Lower leg skin (tissue), 4 donors: ENCODE measurements at regions not wholly inside any gene's neighbourhood (a gene's known extent, or its start where the extent isn't known, plus 50 kb on each side); places are given as distances from the start of the nearest gene placed in this dataset.
A peak's percentile ranks its signal among the peaks of the same experiment; 100 is the strongest.

ENCODE experiments used
- DNase-seq, 2 donors: peaks; one replicate each; pipeline ENCODE4 v3.0.0-alpha.2; 2019; ENCODE audit warnings: low spot score in 2 of 2
- H3K4me3 ChIP-seq: fragments of 200-600 bp; sonication (generic); 2 replicates; pipeline ENCODE4 v1.5.1; 2017; ENCODE audit warnings: mild to moderate bottlenecking, low read depth; ENCODE audit not compliant: poor library complexity, severe bottlenecking
- CTCF ChIP-seq, 3 donors: fragments of 450-650 bp; IDR thresholded peaks; one replicate each; pipeline ENCODE4 v1.5.1; 2016; ENCODE audit warnings: antibody characterized with exemption in 3 of 3, mild to moderate bottlenecking in 3 of 3, moderate library complexity in 2 of 3
- POLR2A ChIP-seq, 2 donors: fragments of 450-650 bp; IDR thresholded peaks; one replicate each; pipeline ENCODE4 v1.6.1; 2016 to 2017; ENCODE audit warnings: antibody characterized with exemption in 2 of 2, mild to moderate bottlenecking in 1 of 2, moderate library complexity in 1 of 2
- WGBS, 2 donors: methylation state at CpG; one replicate each; pipeline ENCODE4 v1.1.5; 2018; 5-methylcytosine and 5-hydroxymethylcytosine counted together
- intact Hi-C: fragments of 100-400 bp; cut with DNase I; formaldehyde crosslinking; loops from one replicate; pipeline ENCODE4 v1.15.0; 2023; ENCODE audit warnings: low total_unique reads

GRCh38 chr12:24463375-24463774 is 485.5 kb downstream of the BCAT1 start:
- H3K4me3 ChIP-seq, result no peak overlapping the region
- 65 to 75% methylated on average over 6 of the region's 6 CpGs for WGBS, 2 donors
- DNase-seq, result no peak
- TF ChIP-seq POLR2A (IDR thresholded peaks at IDR 0.05), result no peak
- TF ChIP-seq CTCF (IDR thresholded peaks at IDR 0.05), result no peak
- intact Hi-C loops, result no loop called here

- TF ChIP-seq CTCF (IDR thresholded peaks at IDR 0.05), result no peak
- no peak for TF ChIP-seq POLR2A (IDR thresholded peaks at IDR 0.05)
- intact Hi-C loops, result no loop called here
- WGBS, 2 donors, result 95 to 100% methylated on average over 1 of the region's 1 CpG
- no peak overlapping the region for H3K4me3 ChIP-seq
- no peak for DNase-seq
These were observed 486.0 kb downstream of the BCAT1 start for GRCh38 chr12:24462946-24463345.

- TF ChIP-seq POLR2A (IDR thresholded peaks at IDR 0.05) (no peak), CTCF (IDR thresholded peaks at IDR 0.05) (no peak)
- DNase-seq, result no peak
- intact Hi-C loops, result no loop called here
- H3K4me3 ChIP-seq, result no peak overlapping the region
- 81 to 91% methylated on average over 3 of the region's 3 CpGs for WGBS, 2 donors
These were observed 488.4 kb downstream of the BCAT1 start for GRCh38 chr12:24460506-24460905.

GRCh38 chr12:24460099-24460498 is 488.8 kb downstream of the BCAT1 start:
- DNase-seq, result no peak
- H3K4me3 ChIP-seq, result no peak overlapping the region
- 58 to 69% methylated on average over 2 of the region's 2 CpGs for WGBS, 2 donors
- intact Hi-C loops, result no loop called here
- TF ChIP-seq POLR2A (IDR thresholded peaks at IDR 0.05) (no peak), CTCF (IDR thresholded peaks at IDR 0.05) (no peak)

GRCh38 chr12:24455811-24456210 is 493.1 kb downstream of the BCAT1 start:
- 94% methylated on average over 5 of the region's 5 CpGs for WGBS, 2 donors
- no peak overlapping the region for H3K4me3 ChIP-seq
- intact Hi-C loops, result no loop called here
- TF ChIP-seq CTCF (IDR thresholded peaks at IDR 0.05), result no peak
- no peak for TF ChIP-seq POLR2A (IDR thresholded peaks at IDR 0.05)
- no peak for DNase-seq

- no peak overlapping the region for H3K4me3 ChIP-seq
- no peak for TF ChIP-seq CTCF (IDR thresholded peaks at IDR 0.05)
- no peak for TF ChIP-seq POLR2A (IDR thresholded peaks at IDR 0.05)
- WGBS, 2 donors, result 94 to 95% methylated on average over 7 of the region's 7 CpGs
- peak in 1 of 2 donors; percentile 83 for DNase-seq
- intact Hi-C loops, result loop anchor here (5.0 kb wide), 1 partner anchor 60 kb away; no protein-coding TSS in a partner anchor
These were observed 498.2 kb upstream of the SOX5 start for GRCh38 chr12:24447678-24448077.
